ENCODE measurements at regions not wholly inside any gene's neighbourhood (a gene's known extent, or its start where the extent isn't known, plus 50 kb on each side); places are given as distances from the start of the nearest gene placed in this dataset.

GRCh38 chr3:34203386-34203785 lies 405.0 kb downstream of the PDCD6IP start:
- Histone ChIP-seq H3K36me3 (ENCODE audit: control insufficient read depth, insufficient read depth, low read length) (no peaks in the 10 kb centered on the region), H3K4me3 (ENCODE audit: low read depth in 2 of 2, low read length in 2 of 2) (no peak overlapping the region), H3K4me1 (ENCODE audit: control insufficient read depth, insufficient read depth, low read length) (no peaks in the 10 kb centered on the region), H3K9me3 (ENCODE audit: control insufficient read depth, insufficient read depth, low read depth, low read length) (no peaks in the 10 kb centered on the region), H3K27me3 (ENCODE audit: control insufficient read depth, insufficient read depth, low read length) (no peaks in the 10 kb centered on the region), H3K27ac (ENCODE audit: low read length) (no peak overlapping the region)
- no TSS peak for BruUV-seq (replicated peaks)
- ChIA-PET POLR2A (no interaction called here), CTCF (no interaction called here)
- TF ChIP-seq SIN3A (IDR thresholded peaks at IDR 0.05; ENCODE audit: borderline replicate concordance, insufficient read depth, low read depth, low read length) = no peak
- TF ChIP-seq POLR2AphosphoS5 (IDR thresholded peaks at IDR 0.05; ENCODE audit: low read depth, low read length) = no peak
- no peak for TF ChIP-seq TCF7L2 (IDR thresholded peaks at IDR 0.05; ENCODE audit: low read depth, low read length)
- TF ChIP-seq CTCF (IDR thresholded peaks at IDR 0.05) = no peak
- TF ChIP-seq REST (IDR thresholded peaks at IDR 0.05; ENCODE audit: insufficient read depth in 1 of 2, low read depth in 2 of 2, low read length in 1 of 2) = no peak
- in situ Hi-C loops (cut with HindIII; ENCODE audit: low pct_unique_long_range_greater_than_20kb, low sequenced_read_pairs) = no loop called here
- intact Hi-C loops (cut with micrococcal nuclease; ENCODE audit: unreplicated experiment) = no loop called here
- ATAC-seq (no peak), DNase-seq (ENCODE audit: low read depth, low spot score) (no peak)

DNA sequence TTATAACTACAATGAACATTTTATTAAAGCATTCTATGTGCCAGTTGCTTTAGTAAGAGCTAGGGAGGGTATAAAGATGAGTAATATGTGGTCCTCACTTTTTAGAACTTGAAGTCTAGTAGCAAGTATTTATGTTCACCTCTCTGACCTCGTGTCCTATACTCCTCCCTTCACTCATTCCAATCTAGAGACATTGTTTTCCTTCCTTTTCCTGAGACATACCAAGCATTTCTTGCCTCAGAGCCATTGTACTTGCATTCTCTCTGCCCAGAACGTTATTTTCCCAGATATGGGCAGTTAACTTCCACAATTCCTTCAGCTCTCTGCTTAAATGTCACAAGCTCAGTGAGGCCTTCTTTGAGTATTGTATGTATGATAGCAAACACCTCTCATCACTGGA lies 408.6 kb downstream of the PDCD6IP start:
- DNase-seq (ENCODE audit: low read depth, low spot score) = no peak
- Histone ChIP-seq H3K4me1 (ENCODE audit: control insufficient read depth, insufficient read depth, low read length) (no peaks in the 10 kb centered on the region), H3K27ac (ENCODE audit: low read length) (no peak overlapping the region), H3K36me3 (ENCODE audit: control insufficient read depth, insufficient read depth, low read length) (no peaks in the 10 kb centered on the region), H3K27me3 (ENCODE audit: control insufficient read depth, insufficient read depth, low read length) (no peaks in the 10 kb centered on the region), H3K9me3 (ENCODE audit: control insufficient read depth, insufficient read depth, low read depth, low read length) (no peaks in the 10 kb centered on the region), H3K4me3 (ENCODE audit: low read depth in 2 of 2, low read length in 2 of 2) (no peak overlapping the region)
- POLR2A ChIA-PET = no interaction called here
- no peak for ATAC-seq
- in situ Hi-C loops (cut with HindIII; ENCODE audit: low pct_unique_long_range_greater_than_20kb, low sequenced_read_pairs) (no loop called here), intact Hi-C loops (cut with micrococcal nuclease; ENCODE audit: unreplicated experiment) (no loop called here)
- TF ChIP-seq POLR2AphosphoS5 (IDR thresholded peaks at IDR 0.05; ENCODE audit: low read depth, low read length) (no peak), REST (IDR thresholded peaks at IDR 0.05; ENCODE audit: insufficient read depth in 1 of 2, low read depth in 2 of 2, low read length in 1 of 2) (no peak), CTCF (IDR thresholded peaks at IDR 0.05) (no peak), TCF7L2 (IDR thresholded peaks at IDR 0.05; ENCODE audit: low read depth, low read length) (no peak), SIN3A (IDR thresholded peaks at IDR 0.05; ENCODE audit: borderline replicate concordance, insufficient read depth, low read depth, low read length) (no peak)
- no TSS peak for BruUV-seq (replicated peaks)
- CTCF ChIA-PET = no interaction called here
